ENCODE measurements at regions not wholly inside any gene's neighbourhood (a gene's known extent, or its start where the extent isn't known, plus 50 kb on each side); places are given as distances from the start of the nearest gene placed in this dataset.

DNA sequence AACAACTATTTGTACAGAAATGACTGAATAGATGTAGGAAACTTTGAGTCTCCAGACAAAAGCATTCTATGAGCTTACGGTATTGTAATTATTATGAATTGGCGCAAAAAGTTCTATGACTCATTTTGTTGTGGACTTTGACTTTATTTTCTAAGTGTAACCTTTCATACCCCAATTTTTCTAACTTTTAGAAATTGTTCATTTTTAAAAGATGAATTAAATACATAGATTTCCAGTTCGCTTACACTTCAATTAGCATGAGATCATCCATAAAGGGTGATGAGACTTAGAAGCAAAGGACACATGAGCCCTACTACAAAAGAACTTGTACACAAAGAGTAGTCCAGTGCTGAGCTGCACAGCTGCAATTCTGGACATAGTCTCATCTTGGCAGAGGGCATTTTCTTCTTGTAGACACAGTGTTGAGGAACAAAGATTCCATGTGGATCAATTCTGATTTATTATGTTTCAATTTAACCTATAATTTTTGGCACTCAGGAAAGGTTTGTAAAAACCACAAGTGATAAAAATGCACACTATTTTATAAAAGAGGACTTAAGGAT lies 431.1 kb downstream of the LRRIQ3 start:
- WGBS, 2 donors, result 63 to 84% methylated on average over 3 of the region's 3 CpGs
- no peaks in the 10 kb centered on the region for H3K36me3 ChIP-seq
- ATAC-seq, result no peak
- TF ChIP-seq, protein P1, sequence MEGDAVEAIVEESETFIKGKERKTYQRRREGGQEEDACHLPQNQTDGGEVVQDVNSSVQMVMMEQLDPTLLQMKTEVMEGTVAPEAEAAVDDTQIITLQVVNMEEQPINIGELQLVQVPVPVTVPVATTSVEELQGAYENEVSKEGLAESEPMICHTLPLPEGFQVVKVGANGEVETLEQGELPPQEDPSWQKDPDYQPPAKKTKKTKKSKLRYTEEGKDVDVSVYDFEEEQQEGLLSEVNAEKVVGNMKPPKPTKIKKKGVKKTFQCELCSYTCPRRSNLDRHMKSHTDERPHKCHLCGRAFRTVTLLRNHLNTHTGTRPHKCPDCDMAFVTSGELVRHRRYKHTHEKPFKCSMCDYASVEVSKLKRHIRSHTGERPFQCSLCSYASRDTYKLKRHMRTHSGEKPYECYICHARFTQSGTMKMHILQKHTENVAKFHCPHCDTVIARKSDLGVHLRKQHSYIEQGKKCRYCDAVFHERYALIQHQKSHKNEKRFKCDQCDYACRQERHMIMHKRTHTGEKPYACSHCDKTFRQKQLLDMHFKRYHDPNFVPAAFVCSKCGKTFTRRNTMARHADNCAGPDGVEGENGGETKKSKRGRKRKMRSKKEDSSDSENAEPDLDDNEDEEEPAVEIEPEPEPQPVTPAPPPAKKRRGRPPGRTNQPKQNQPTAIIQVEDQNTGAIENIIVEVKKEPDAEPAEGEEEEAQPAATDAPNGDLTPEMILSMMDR (IDR thresholded peaks at IDR 0.05), result no peak
- no peaks in the 10 kb centered on the region for H3K4me1 ChIP-seq
- intact Hi-C loops (cut with DNase I), result no loop called here
- DNase-seq, result no peak
- H3K9me3 ChIP-seq, result no peaks in the 10 kb centered on the region
- H3K27me3 ChIP-seq, result no peaks in the 10 kb centered on the region
- H3K4me3 ChIP-seq, result no peak overlapping the region
- no peak overlapping the region for H3K27ac ChIP-seq

DNA sequence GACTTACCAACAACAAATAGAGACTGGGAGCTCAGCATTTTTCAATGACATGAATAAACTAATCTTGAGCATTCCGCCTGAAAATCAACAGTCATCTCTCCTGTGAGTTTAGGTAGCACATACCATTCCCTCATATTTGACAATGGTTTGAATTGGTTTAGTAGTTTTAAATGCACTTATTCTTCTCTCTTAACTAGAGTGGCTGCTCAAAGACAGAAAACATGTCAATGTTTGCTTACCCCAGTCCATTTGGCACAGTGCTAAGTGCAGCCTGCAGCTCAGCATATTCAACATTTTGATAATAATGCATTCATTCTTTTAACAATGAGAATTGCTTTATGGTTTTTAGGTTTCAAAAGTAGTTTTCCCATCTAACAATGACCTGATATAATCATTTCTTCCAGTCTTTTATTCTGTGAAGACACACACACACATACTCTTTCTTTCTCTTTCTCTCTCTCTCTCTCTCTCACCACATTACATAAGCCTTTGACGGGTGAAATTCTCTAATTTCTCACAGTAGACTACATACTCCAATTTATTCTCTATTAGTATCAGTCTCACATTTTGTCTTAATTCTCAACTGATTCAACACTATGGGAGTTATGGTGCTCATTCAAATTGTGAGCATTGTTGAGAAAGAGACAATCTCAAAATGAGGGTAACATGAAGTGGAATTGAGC lies 432.3 kb downstream of the LRRIQ3 start:
- DNase-seq, result no peak
- no peak for ATAC-seq
- no peaks in the 10 kb centered on the region for H3K27me3 ChIP-seq
- no peak overlapping the region for H3K4me3 ChIP-seq
- no peak overlapping the region for H3K27ac ChIP-seq
- H3K4me1 ChIP-seq, result no peaks in the 10 kb centered on the region
- H3K9me3 ChIP-seq, result no peaks in the 10 kb centered on the region
- WGBS, 2 donors, result 73 to 80% methylated on average over 2 of the region's 2 CpGs
- TF ChIP-seq, protein P1 (IDR thresholded peaks at IDR 0.05), result no peak
- no peaks in the 10 kb centered on the region for H3K36me3 ChIP-seq
- intact Hi-C loops (cut with DNase I), result no loop called here

DNA sequence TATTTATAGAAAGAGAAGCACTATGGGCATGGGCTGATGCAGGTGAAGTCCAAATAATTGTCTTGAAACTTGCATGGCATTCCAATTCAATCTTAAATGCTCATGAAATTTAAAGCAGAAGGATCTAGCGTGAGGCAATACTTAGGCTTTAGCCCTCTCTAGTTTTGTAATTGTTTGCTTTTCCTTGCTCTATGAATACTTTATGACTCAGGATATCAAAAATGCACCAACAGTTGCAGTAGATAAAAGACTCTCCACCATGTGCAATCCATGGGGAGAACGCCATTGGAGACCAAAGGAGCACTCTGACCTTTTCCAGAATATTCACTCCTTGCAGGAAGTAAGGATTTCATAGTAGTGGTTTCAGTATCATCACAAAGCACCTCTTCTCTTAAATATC lies 436.4 kb downstream of the LRRIQ3 start:
- Histone ChIP-seq H3K4me1 (no peaks in the 10 kb centered on the region), H3K27me3 (no peaks in the 10 kb centered on the region), H3K9me3 (no peaks in the 10 kb centered on the region), H3K27ac (no peak overlapping the region), H3K36me3 (no peaks in the 10 kb centered on the region), H3K4me3 (no peak overlapping the region)
- intact Hi-C loops (cut with DNase I), result no loop called here
- DNase-seq (no peak), ATAC-seq (no peak)
- TF ChIP-seq, protein P1 (IDR thresholded peaks at IDR 0.05), result no peak
- 78 to 87% methylated on average over 2 of the region's 2 CpGs for WGBS, 2 donors

DNA sequence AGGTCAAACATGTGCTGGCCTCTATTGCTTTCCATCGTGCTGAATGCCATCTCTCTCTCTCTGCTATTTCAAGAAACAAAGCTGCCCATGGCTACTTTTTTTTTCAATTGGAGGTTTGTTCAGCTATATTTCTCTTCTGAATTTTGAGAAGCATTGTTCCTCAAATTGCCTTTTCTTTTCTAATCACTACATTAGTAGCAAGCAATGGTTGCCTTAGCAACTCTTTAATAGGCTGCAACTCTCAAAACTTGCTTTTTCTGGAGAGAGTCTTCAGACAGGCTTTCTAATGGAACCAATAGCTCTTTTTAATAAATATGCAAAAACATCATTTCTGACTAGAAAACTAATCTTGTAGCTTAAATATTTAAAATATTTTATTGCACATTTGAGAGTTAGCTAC lies 439.0 kb downstream of the LRRIQ3 start:
- no peaks in the 10 kb centered on the region for H3K4me1 ChIP-seq
- TF ChIP-seq, protein P1 (IDR thresholded peaks at IDR 0.05), result no peak
- DNase-seq (no peak), ATAC-seq (no peak)
- no peak overlapping the region for H3K4me3 ChIP-seq
- no peaks in the 10 kb centered on the region for H3K36me3 ChIP-seq
- H3K9me3 ChIP-seq, result no peaks in the 10 kb centered on the region
- H3K27me3 ChIP-seq, result no peaks in the 10 kb centered on the region
- intact Hi-C loops (cut with DNase I), result no loop called here
- 48 to 57% methylated on average over 1 of the region's 1 CpG for WGBS, 2 donors
- H3K27ac ChIP-seq, result no peak overlapping the region
